ENCODE measurements at regions not wholly inside any gene's neighbourhood (a gene's known extent, or its start where the extent isn't known, plus 50 kb on each side); places are given as distances from the start of the nearest gene placed in this dataset.

DNA sequence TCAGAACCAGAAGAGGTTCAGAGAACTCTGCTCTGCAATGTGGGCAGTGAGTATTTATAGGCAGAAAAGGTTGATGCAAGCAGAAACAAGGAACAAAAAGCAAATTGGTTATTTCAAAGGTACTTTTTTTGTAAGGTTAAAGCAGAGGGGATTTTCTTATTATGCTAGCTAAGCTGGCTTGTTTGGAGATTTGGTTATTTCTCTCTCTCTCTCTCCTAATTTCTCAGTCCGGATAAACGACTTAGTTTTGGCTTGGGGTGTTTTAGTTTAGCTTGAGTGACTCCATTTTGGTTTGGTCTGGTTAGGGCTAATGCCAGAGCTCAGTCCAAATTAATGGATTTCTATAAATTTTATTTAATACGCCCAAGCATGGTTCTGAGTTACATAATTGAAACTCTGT lies 566.8 kb downstream of the SH2D4B start:
- no peak overlapping the region for H2BK15ac ChIP-seq (ENCODE audit: low read depth, low read length)
- H3K79me1 ChIP-seq (ENCODE audit: low read depth in 1 of 2, low read length in 2 of 2): no peaks in the 10 kb centered on the region
- no peak overlapping the region for H3K14ac ChIP-seq (replicated peaks; ENCODE audit: low read depth, low read length)
- BruUV-seq (replicated peaks): no TSS peak
- H3K23ac ChIP-seq (ENCODE audit: low read depth, low read length): no peak overlapping the region
- no peak overlapping the region for H2BK20ac ChIP-seq (ENCODE audit: low read depth, low read length)
- H2BK120ac ChIP-seq (ENCODE audit: low read depth, low read length): no peak overlapping the region
- no peak overlapping the region for H3K18ac ChIP-seq (ENCODE audit: low read depth, low read length)
- no peak for TF ChIP-seq RAD21 (IDR thresholded peaks at IDR 0.05; ENCODE audit: low read length)
- TF ChIP-seq CHD1 (IDR thresholded peaks at IDR 0.05; ENCODE audit: low read depth, low read length): no peak
- no peak for TF ChIP-seq USF2 (IDR thresholded peaks at IDR 0.05; ENCODE audit: low read depth, low read length)
- no peak for TF ChIP-seq RFX5 (IDR thresholded peaks at IDR 0.05; ENCODE audit: low read depth, low read length)
- TF ChIP-seq, protein P1, sequence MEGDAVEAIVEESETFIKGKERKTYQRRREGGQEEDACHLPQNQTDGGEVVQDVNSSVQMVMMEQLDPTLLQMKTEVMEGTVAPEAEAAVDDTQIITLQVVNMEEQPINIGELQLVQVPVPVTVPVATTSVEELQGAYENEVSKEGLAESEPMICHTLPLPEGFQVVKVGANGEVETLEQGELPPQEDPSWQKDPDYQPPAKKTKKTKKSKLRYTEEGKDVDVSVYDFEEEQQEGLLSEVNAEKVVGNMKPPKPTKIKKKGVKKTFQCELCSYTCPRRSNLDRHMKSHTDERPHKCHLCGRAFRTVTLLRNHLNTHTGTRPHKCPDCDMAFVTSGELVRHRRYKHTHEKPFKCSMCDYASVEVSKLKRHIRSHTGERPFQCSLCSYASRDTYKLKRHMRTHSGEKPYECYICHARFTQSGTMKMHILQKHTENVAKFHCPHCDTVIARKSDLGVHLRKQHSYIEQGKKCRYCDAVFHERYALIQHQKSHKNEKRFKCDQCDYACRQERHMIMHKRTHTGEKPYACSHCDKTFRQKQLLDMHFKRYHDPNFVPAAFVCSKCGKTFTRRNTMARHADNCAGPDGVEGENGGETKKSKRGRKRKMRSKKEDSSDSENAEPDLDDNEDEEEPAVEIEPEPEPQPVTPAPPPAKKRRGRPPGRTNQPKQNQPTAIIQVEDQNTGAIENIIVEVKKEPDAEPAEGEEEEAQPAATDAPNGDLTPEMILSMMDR (conservative IDR thresholded peaks at IDR 0.05; ENCODE audit: low read depth, low read length): no peak
- TF ChIP-seq CEBPB (IDR thresholded peaks at IDR 0.05; ENCODE audit: low read depth, low read length): no peak
- no peak for TF ChIP-seq MAZ (IDR thresholded peaks at IDR 0.05; ENCODE audit: borderline replicate concordance, low read depth, low read length)
- no peak for TF ChIP-seq FOS (IDR thresholded peaks at IDR 0.05; ENCODE audit: low read depth, low read length)
- no peak overlapping the region for H3K27ac ChIP-seq (ENCODE audit: insufficient read depth, low read length)
- H3K4me3 ChIP-seq (ENCODE audit: insufficient read depth, low read depth, low read length): no peak overlapping the region
- no peaks in the 10 kb centered on the region for H3K27me3 ChIP-seq (ENCODE audit: control insufficient read depth, insufficient read depth, low read length)
- intact Hi-C loops (cut with micrococcal nuclease) (no loop called here), in situ Hi-C loops (cut with MboI; ENCODE audit: low sequenced_read_pairs) (no loop called here), dilution Hi-C loops (cut with HindIII; ENCODE audit: low sequenced_read_pairs, unreplicated experiment) (no loop called here)
- no peaks in the 10 kb centered on the region for H3K9me1 ChIP-seq (ENCODE audit: insufficient read depth, low read length)
- H2AFZ ChIP-seq (replicated peaks; ENCODE audit: low read length, poor library complexity): no peak overlapping the region
- CTCF ChIA-PET: no interaction called here
- no peaks in the 10 kb centered on the region for H4K20me1 ChIP-seq (ENCODE audit: insufficient read depth, low read length)
- no peaks in the 10 kb centered on the region for H3K4me1 ChIP-seq (ENCODE audit: control insufficient read depth, insufficient read depth, low read length)
- H3K9me3 ChIP-seq (ENCODE audit: control insufficient read depth, insufficient read depth, low read length): peaks cover 2% of the 10 kb centered on the region; the same call in 1 of the 2 replicates
- WGBS, 2 experiments (ENCODE audit: extremely low coverage in 2 of 2, insufficient read length in 1 of 2): no CpG with 5 or more reads among the region's 3 CpGs
- H4K91ac ChIP-seq (ENCODE audit: insufficient read depth, low read depth, low read length): no peak overlapping the region
- H4K5ac ChIP-seq (ENCODE audit: low read depth, low read length): no peak overlapping the region
- POLR2A ChIA-PET (ENCODE audit: unreplicated experiment): no interaction called here
- no peak for ATAC-seq (ENCODE audit: low read depth)
- H3K56ac ChIP-seq (ENCODE audit: extremely low read depth, insufficient read depth, low read length): no peak overlapping the region
- H3K36me3 ChIP-seq (ENCODE audit: control insufficient read depth, insufficient read depth, low read length): no peaks in the 10 kb centered on the region
- no peak overlapping the region for H3K9ac ChIP-seq (ENCODE audit: low read depth, low read length)
- H2AK5ac ChIP-seq (ENCODE audit: low read depth, low read length): no peak overlapping the region
- DNase-seq: no peak
- H2AK9ac ChIP-seq (replicated peaks; ENCODE audit: low read depth, low read length, poor library complexity): no peak overlapping the region
- H3K4ac ChIP-seq (ENCODE audit: low read depth, low read length): no peak overlapping the region
- no peak overlapping the region for H3K4me2 ChIP-seq (ENCODE audit: low read depth, low read length)
- no peak overlapping the region for H4K8ac ChIP-seq (ENCODE audit: low read depth in 2 of 2, low read length in 2 of 2)
- no peak overlapping the region for H2BK5ac ChIP-seq (ENCODE audit: low read depth, low read length, poor library complexity, severe bottlenecking)

Measured in IMR-90 (cell line).